Panc1 (cell line): ENCODE measurements at regions not wholly inside any gene's neighbourhood (a gene's known extent, or its start where the extent isn't known, plus 50 kb on each side); places are given as distances from the start of the nearest gene placed in this dataset.

Experiments used
- ATAC-seq: fragments of 200-7000 bp; cut with Tn5 transposase; 2 replicates; pipeline ENCODE4 v1.9.1; 2020; ENCODE audit warnings: mild to moderate bottlenecking, moderate library complexity
- BruUV-seq: library from RNA; stranded (reverse); fragments of 400-500 nt; replicated peaks from 2 replicates; lab custom pipeline; 2021; lab: Mats Ljungman, UMichigan
- CTCF ChIA-PET: fragments of 300-600 bp; sonication (Branson Sonifier 250); formaldehyde crosslinking; loops from one replicate; lab custom pipeline; 2022; ENCODE audit warnings: antibody characterized with exemption; lab: Charles Lee
- POLR2A ChIA-PET: fragments of 300-600 bp; sonication (Branson Sonifier 250); formaldehyde crosslinking; loops from one replicate; lab custom pipeline; 2022; ENCODE audit warnings: antibody characterized with exemption; lab: Charles Lee
- DNase-seq: peaks from one replicate; pipeline ENCODE4 v3.0.0-alpha.2; 2010; ENCODE audit warnings: low read depth, low spot score
- H3K27ac ChIP-seq: 2 replicates; pipeline ENCODE4 v1.5.1; 2011; ENCODE audit warnings: mild to moderate bottlenecking, low read length, inconsistent platforms
- H3K27me3 ChIP-seq: fragments of 200-500 bp; sonication (Bioruptor generic); 2 replicates; pipeline ENCODE4 v1.6.0; 2014; ENCODE audit warnings: low read length, inconsistent platforms; ENCODE audit not compliant: control insufficient read depth, insufficient read depth
- H3K36me3 ChIP-seq: fragments of 200-500 bp; sonication (Bioruptor generic); 2 replicates; pipeline ENCODE4 v1.5.1; 2014; ENCODE audit warnings: inconsistent platforms, mild to moderate bottlenecking, low read length, moderate library complexity; ENCODE audit not compliant: control insufficient read depth, insufficient read depth
- H3K4me1 ChIP-seq: 2 replicates; pipeline ENCODE4 v1.5.1; 2011; ENCODE audit warnings: inconsistent platforms, mild to moderate bottlenecking, low read length, moderate library complexity; ENCODE audit not compliant: control insufficient read depth, insufficient read depth
- H3K4me3 ChIP-seq, 2 experiments: 2 replicates each; pipeline ENCODE4 v1.5.1; 2011 to 2012; ENCODE audit warnings: low read depth in 2 of 2, low read length in 2 of 2, mild to moderate bottlenecking in 2 of 2, inconsistent platforms in 1 of 2, moderate library complexity in 1 of 2
- H3K9me3 ChIP-seq: fragments of 200-500 bp; sonication (Bioruptor generic); 2 replicates; pipeline ENCODE4 v1.5.1; 2014; ENCODE audit warnings: low read depth, mild to moderate bottlenecking, inconsistent platforms, low read length, moderate library complexity; ENCODE audit not compliant: control insufficient read depth, insufficient read depth
- CTCF ChIP-seq: fragments of 450-650 bp; IDR thresholded peaks from 2 replicates; pipeline ENCODE4 v1.5.1; 2017; ENCODE audit warnings: mild to moderate bottlenecking
- POLR2AphosphoS5 ChIP-seq: IDR thresholded peaks from 2 replicates; pipeline ENCODE4 v1.6.1; 2012; ENCODE audit warnings: mild to moderate bottlenecking, low read depth, low read length, moderate library complexity
- REST ChIP-seq, 2 experiments: IDR thresholded peaks; 2 replicates each; pipeline ENCODE4 v1.6.1; 2011 to 2012; ENCODE audit warnings: low read depth in 2 of 2, control low read depth in 1 of 2, low read length in 1 of 2, mild to moderate bottlenecking in 1 of 2, moderate library complexity in 1 of 2; ENCODE audit not compliant: insufficient read depth in 1 of 2
- SIN3A ChIP-seq: IDR thresholded peaks from 2 replicates; pipeline ENCODE4 v1.6.1; 2012; ENCODE audit warnings: low read depth, mild to moderate bottlenecking, low read length, moderate library complexity, borderline replicate concordance; ENCODE audit not compliant: insufficient read depth
- TCF7L2 ChIP-seq: IDR thresholded peaks from 2 replicates; pipeline ENCODE4 v1.6.1; 2011; ENCODE audit warnings: mild to moderate bottlenecking, low read depth, low read length, inconsistent platforms
- in situ Hi-C: cut with HindIII; loops from 2 replicates; pipeline ENCODE4 v1.10.0; 2016; ENCODE audit warnings: low sequenced_read_pairs, low pct_unique_long_range_greater_than_20kb
- intact Hi-C: fragments of 100-400 bp; cut with micrococcal nuclease; formaldehyde crosslinking; loops from one replicate; pipeline ENCODE4 v1.10.0; 2022; ENCODE audit not compliant: unreplicated experiment

GRCh38 chr7:21028186-21028585 is 241.5 kb upstream of the SP8 start:
- POLR2A ChIA-PET: no interaction called here
- in situ Hi-C loops: no loop called here
- no peak overlapping the region for H3K4me3 ChIP-seq
- CTCF ChIA-PET: no interaction called here
- H3K4me1 ChIP-seq: no peaks in the 10 kb centered on the region
- no peaks in the 10 kb centered on the region for H3K9me3 ChIP-seq
- H3K27ac ChIP-seq: no peak overlapping the region
- H3K36me3 ChIP-seq: no peaks in the 10 kb centered on the region
- no peak for ATAC-seq
- intact Hi-C loops: no loop called here
- no peaks in the 10 kb centered on the region for H3K27me3 ChIP-seq
- BruUV-seq: no TSS peak
- no peak for DNase-seq
- no peak for TF ChIP-seq SIN3A

- Histone ChIP-seq H3K4me1 (no peaks in the 10 kb centered on the region), H3K36me3 (no peaks in the 10 kb centered on the region), H3K4me3 (no peak overlapping the region), H3K9me3 (no peaks in the 10 kb centered on the region), H3K27me3 (no peaks in the 10 kb centered on the region), H3K27ac (no peak overlapping the region)
- BruUV-seq: no TSS peak
- no peak for TF ChIP-seq TCF7L2
- TF ChIP-seq CTCF: no peak
- no peak for TF ChIP-seq POLR2AphosphoS5
- no peak for TF ChIP-seq SIN3A
- TF ChIP-seq REST (IDR thresholded peaks at IDR 0.05; ENCODE audit: insufficient read depth in 1 of 2, low read depth in 2 of 2, low read length in 1 of 2): no peak
- ChIA-PET POLR2A (no interaction called here), CTCF (no interaction called here)
- in situ Hi-C loops (no loop called here), intact Hi-C loops (no loop called here)
- ATAC-seq (no peak), DNase-seq (no peak)
These were observed 241.9 kb upstream of the SP8 start for GRCh38 chr7:21028599-21028998.

GRCh38 chr7:21029006-21029405 is 242.3 kb upstream of the SP8 start:
- ATAC-seq (no peak), DNase-seq (no peak)
- intact Hi-C loops: no loop called here
- H3K9me3 ChIP-seq: no peaks in the 10 kb centered on the region
- no peaks in the 10 kb centered on the region for H3K36me3 ChIP-seq
- CTCF ChIA-PET: no interaction called here
- no peak for TF ChIP-seq REST (IDR thresholded peaks at IDR 0.05; ENCODE audit: insufficient read depth in 1 of 2, low read depth in 2 of 2, low read length in 1 of 2)
- TF ChIP-seq SIN3A: no peak
- TF ChIP-seq POLR2AphosphoS5: no peak
- TF ChIP-seq TCF7L2: no peak
- no peak for TF ChIP-seq CTCF
- no peaks in the 10 kb centered on the region for H3K4me1 ChIP-seq
- POLR2A ChIA-PET: no interaction called here
- no peaks in the 10 kb centered on the region for H3K27me3 ChIP-seq
- no peak overlapping the region for H3K4me3 ChIP-seq
- in situ Hi-C loops: no loop called here
- no TSS peak for BruUV-seq
- no peak overlapping the region for H3K27ac ChIP-seq
